ENCODE measurements at regions not wholly inside any gene's neighbourhood (a gene's known extent, or its start where the extent isn't known, plus 50 kb on each side); places are given as distances from the start of the nearest gene placed in this dataset.
A peak's percentile ranks its signal among the peaks of the same experiment; 100 is the strongest.
"Not testable (repeated sequence)": the region's sequence is repeated elsewhere in the genome, so short reads cannot be mapped to it uniquely, and the experiment has no call there.

GRCh38 chr17:64784353-64785010 lies 122.4 kb upstream of the SMURF2 start:
- no peak for DNase-seq

DNA sequence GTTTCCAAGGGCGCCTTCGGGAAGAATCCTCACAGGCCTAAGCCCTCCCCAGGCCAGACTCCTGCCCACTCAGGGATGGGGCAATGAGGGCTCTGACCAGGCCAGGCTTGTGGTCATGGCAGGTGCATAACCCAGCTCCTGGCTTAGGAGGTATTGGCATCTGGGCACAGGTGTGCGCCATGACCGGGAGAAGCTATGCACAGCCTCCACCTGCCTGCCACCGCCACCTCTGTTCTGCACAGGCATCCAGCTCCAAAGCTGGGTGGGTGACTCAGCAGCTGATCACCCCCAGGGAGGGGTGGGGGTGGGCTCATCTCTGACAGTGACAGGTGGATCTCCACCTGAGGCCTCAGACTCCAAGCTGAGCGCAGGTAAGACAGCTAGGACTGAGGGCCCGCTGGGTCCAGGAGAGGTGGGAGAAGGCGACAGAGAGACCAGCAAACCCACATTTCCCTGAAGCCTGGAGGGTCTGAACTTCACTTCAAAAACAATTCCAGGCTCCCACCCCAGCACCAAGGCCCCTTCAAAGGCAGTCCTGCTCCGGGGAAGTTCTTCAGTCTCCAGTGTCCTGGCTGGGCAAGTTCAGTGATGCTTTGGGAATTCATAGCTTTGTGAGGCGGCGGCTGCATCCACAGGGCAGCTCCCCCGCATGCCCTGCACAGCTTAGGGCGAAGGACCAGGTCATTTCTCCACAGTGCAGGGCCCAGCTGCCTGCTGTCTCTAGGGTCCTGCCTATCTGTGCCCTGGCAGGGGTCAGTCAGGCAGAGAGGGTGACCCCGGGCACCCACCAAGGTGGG lies 121.6 kb upstream of the SMURF2 start:
- no peak for DNase-seq

GRCh38 chr17:64783031-64783461 lies 120.9 kb upstream of the SMURF2 start:
- no peak for DNase-seq

- no peak for DNase-seq
These were observed 119.9 kb upstream of the SMURF2 start for GRCh38 chr17:64781810-64782555.

- DNase-seq: peak; percentile 20
These were observed 119.1 kb upstream of the SMURF2 start for GRCh38 chr17:64781014-64781756.

DNA sequence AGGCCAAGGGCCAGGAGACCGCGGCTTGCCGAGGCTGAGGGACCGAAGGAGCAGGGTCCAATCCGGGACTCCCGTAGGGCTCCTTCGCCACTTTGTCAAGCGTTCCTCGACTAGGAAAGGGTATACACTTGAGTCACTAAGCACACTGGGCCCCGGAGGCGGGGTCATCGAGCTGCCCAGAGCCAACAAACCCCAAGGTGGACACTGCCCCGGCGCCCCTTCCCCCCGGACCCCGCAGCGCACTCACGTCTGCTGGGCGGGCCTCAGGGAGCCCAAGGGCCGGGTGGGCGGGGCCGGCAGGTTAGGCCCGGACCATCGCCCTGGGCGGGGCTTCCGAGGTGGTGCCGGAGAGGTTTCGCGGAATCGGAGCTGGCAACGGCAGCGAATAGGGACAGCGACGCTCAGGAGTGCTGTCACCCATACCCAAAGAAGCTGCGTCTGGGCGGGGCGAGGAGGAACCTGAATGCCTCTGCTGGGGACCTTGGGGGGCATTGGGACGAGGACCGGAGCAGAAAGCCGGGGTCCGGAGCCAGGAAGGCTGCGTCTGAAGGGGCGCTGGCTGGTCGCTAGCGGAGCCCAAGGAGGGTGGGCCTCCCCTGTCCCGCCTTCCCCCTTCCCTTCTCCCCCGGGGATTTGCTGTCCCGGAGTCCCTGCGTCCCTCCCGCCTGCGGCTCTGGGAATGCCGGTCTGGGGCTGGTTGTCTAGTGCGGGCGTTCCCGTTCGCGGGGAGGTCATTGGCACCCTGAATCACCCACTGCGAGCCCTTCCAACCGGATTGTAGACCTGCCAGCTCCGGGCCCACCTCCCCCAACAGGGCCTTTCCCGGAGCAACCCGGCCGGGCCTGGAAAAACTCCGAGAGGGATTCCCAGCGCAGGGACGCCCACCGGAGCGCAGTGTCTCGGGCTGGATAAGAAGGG lies 118.2 kb upstream of the SMURF2 start:
- no peak for DNase-seq

DNA sequence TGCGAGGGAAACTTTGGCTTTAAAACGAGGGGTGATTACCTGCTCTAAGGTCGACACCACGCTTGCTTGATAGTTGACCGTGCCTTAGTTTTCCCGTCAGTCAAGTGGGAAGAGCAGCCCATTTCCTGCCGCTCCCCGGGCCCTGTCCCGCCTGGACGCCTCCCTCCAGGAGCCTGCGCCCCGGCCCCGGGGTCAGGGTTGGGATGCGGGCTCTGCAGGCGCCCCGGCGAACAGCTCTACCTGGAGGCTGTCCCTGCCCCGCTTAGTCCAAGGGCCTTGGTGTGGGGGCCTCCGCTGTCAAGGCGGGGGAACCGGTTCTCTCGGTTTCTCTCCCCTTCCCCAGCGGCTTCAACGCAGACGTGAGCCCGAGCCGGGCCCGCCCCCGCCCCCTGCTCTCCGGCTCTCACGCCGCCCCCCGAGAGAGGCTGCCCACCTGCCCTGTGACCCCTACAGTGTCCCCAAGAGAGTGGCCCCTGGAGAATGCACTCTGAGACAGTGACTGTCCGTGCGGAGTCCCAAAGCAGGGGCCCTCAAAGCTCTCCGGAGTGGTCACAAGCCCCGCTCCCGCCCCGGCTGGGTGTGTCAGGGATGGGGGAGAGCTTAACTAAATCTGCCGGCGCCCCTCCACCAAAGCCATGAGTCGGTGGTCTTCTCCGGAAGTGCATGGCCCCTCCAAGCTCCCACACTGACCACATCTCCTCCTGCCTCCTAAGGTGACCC lies 117.4 kb upstream of the SMURF2 start:
- DNase-seq: no peak

GRCh38 chr17:64779098-64779375 lies 116.9 kb upstream of the SMURF2 start:
- not testable (repeated sequence) for DNase-seq

- no peak for DNase-seq
These were observed 116.4 kb upstream of the SMURF2 start for GRCh38 chr17:64778240-64779097.

DNA sequence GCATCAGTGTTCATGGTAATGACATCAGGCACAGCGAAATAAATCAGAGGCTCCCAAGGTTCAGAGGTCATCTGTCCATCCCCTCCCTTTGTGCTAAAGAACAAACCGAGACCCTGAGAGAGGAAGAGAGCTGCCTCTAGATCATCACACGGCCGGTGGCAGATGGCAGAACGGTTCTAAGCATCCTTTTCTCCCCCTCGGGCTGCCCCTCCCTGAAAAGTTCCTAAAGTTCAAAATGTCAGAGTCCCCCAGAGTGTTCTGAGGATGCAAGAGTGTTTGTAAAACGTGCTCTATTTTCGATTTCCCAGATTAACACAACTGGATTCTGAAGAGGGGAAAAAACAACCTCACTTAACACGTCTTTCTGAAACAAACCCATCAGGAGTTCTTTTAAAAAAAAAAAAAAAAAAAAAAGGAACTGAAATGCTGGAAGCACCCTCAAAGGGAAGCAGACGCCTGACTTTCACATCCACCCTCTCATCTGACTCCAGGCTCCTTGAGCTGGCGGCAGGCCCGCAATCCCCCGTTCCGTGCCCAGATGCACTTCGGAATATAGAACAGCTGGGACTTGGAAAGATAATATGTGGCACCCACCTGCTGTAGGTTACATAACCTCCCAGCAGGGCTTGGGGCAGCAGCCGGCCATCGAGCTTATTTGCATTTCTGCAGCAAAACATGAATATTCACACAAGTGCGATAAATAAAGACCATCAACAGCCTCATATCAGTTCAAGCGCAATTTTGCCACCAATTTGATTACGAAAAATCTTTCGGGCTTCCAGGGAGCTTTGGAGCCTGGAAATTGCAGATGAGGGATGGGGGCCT lies 115.5 kb upstream of the SMURF2 start:
- DNase-seq: no peak

GRCh38 chr17:64776720-64777414 lies 114.8 kb upstream of the SMURF2 start:
- DNase-seq: peak; percentile 81

DNA sequence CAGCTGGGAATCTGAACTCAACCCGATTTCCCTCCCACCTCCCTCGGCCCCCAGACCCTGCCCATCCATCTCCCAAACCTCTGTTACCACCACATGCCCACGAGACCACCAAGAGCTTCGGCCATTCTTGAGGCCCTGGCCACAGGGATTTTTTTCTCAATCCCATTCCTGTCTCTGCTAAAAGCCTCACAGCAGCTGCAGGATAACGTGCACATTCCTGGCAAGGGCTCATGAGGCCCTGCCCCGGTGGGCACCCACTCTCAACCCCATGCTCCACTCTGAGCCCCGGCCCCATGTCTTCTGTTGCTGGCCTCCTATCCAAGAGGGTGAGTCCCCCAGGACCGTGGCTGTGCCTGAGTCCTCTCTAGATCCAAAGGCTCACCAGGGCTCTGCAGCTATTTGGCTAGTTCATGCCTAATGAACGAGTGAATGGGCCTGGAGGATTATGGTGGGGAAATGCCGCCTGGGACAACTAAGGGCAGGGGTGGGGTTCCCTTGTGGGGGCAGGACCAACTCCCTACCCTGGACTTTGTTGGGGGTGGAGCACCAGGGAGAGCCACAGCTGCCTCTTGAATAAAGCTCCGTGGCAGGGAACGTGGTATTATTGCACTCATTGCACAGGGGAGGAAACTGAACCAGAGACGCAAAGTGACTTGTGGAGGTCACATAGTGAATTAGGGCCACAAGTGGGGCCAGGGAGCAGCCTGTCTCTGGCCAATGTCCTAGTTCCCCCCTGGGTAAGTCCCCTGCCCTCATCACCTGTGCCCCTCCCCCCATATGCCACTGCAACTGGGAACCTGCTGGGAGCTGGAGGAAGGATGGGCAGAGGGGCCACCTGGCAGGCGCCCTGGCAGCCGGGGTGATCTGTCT lies 113.8 kb upstream of the SMURF2 start:
- DNase-seq: no peak

GRCh38 chr17:64774888-64775540 lies 112.9 kb upstream of the SMURF2 start:
- no peak for DNase-seq

DNA sequence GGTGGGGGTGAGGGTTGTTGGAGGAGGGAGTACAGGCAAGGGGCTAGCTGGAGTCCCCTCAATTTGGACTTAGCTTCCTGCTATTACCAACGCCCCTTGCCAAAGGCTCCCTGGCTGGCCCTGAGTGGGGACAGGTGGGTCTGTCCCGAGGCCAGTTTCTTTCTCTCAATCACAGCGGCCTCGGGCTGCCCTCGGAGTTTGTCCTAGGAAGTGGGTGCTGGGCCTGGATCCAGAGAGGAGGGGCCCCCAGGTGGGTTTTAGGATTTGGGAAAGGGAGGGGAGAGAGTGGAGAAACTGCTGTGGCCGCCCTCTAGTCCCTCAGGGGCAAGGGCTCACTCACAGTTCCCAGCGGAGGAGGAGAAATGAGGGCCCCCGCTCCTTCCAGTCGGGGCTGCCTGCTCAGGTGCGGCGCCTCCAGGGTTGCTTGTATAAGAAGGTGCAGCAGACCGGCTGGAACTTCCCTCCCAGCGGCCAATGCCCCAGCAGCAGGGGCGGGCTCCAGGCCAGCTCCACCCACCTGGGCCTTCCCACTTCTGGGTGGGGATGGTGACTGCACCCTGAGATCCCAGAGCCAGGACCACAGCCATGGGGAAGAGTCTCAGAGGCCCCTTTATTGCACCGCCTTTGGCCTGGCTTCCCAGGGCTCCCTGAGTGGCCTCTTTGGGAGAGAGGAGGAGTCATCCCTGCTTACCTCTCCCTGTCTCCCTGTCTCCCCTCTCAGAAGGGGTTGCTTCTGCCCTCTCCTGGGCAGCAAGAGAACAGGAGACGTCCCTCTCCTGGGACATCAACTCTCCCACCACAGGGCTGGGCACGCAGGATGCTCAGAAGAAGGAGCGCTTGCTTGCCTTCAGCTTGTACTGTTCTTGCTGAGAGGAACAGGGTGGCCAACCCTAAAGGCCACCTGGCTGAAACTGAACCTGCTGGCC lies 112.0 kb upstream of the SMURF2 start:
- DNase-seq: no peak

DNA sequence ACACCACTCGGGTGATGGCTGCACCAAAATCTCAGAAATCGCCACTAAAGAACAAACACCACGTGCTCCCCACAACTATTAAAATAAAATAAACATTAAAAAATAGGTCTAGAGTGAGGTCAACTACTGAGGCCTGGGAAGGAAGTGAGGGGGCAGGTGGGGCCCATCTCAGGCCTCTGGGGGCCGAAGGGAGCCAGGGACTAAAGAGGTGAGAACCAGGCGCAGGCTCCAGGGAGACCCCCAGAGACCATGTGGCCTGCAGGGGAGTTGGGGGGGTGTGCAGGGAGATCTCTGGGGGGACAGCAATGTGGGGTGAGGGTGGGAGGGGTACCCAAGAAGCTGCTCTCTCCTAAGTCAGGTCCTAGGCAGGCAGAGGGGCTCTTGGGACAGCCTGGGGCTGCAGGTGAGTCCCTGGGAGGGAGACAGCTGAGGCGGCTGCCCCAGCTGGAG lies 111.3 kb upstream of the SMURF2 start:
- no peak for DNase-seq

- no peak for DNase-seq
These were observed 110.8 kb upstream of the SMURF2 start for GRCh38 chr17:64772845-64773299.

All from KG1 (cell line).